ENCODE measurements at regions not wholly inside any gene's neighbourhood (a gene's known extent, or its start where the extent isn't known, plus 50 kb on each side); places are given as distances from the start of the nearest gene placed in this dataset.

- no peak overlapping the region for H3K27ac ChIP-seq (ENCODE audit: insufficient read length, low read depth, low read length)
- no peak overlapping the region for H3K4me2 ChIP-seq (ENCODE audit: insufficient read depth, insufficient read length, low read length)
- H3K36me3 Mint-ChIP-seq (ENCODE audit: insufficient read depth in 1 of 3, low read depth in 3 of 3) = no peaks in the 10 kb centered on the region
- DNase-seq = no peak
- no peaks in the 10 kb centered on the region for H3K79me1 ChIP-seq (ENCODE audit: insufficient read depth, low read depth, low read length, poor library complexity, severe bottlenecking)
- H3K4ac ChIP-seq (ENCODE audit: low read depth, low read length) = no peak overlapping the region
- peaks cover 4% of the 10 kb centered on the region; the same call in 1 of the 2 replicates for H3K4me1 ChIP-seq (ENCODE audit: insufficient read depth, low read length)
- H3K56ac ChIP-seq (ENCODE audit: insufficient read length, low read depth, low read length) = no peak overlapping the region
- no peak overlapping the region for H3K27ac Mint-ChIP-seq
- no peaks in the 10 kb centered on the region for H3K9me3 ChIP-seq (ENCODE audit: control insufficient read depth, low read depth, low read length)
- H3K23ac ChIP-seq (ENCODE audit: insufficient read length, low read depth, low read length) = no peak overlapping the region
- no peak for TF ChIP-seq CTCF (conservative IDR thresholded peaks at IDR 0.05)
- H3K4me3 Mint-ChIP-seq = no peak overlapping the region
- H3K79me2 ChIP-seq (ENCODE audit: insufficient read depth, low read length) = no peaks in the 10 kb centered on the region
- no peak overlapping the region for H2BK12ac ChIP-seq (ENCODE audit: insufficient read length, low read depth, low read length)
- H4K20me1 ChIP-seq (ENCODE audit: control insufficient read depth, insufficient read depth, insufficient read length) = no peaks in the 10 kb centered on the region
- no peak overlapping the region for H4K91ac ChIP-seq (ENCODE audit: insufficient read length, low read depth, low read length)
- no peaks in the 10 kb centered on the region for H3K27me3 Mint-ChIP-seq (ENCODE audit: low read depth)
- no peaks in the 10 kb centered on the region for H3K27me3 ChIP-seq (ENCODE audit: insufficient read depth, low read length)
- H2BK5ac ChIP-seq (ENCODE audit: insufficient read length, low read length) = no peak overlapping the region
- no peak overlapping the region for H2BK120ac ChIP-seq (ENCODE audit: low read depth, low read length, poor library complexity, severe bottlenecking)
- no peak overlapping the region for H3K14ac ChIP-seq (ENCODE audit: insufficient read depth, low read length)
- no peak overlapping the region for H3K9ac ChIP-seq (ENCODE audit: extremely low read depth, insufficient read length, low read length)
- no peak overlapping the region for H2AFZ ChIP-seq (ENCODE audit: low read length)
- H3K9me3 Mint-ChIP-seq = no peaks in the 10 kb centered on the region
- H4K5ac ChIP-seq (ENCODE audit: insufficient read length, low read depth, low read length) = no peak overlapping the region
- WGBS (ENCODE audit: extremely low coverage, insufficient read length, low lambda C conversion rate) = no CpG with 5 or more reads among the region's 3 CpGs
- H2BK20ac ChIP-seq (ENCODE audit: low read depth, low read length, poor library complexity, severe bottlenecking) = no peak overlapping the region
- H4K8ac ChIP-seq (replicated peaks; ENCODE audit: insufficient read length, low read depth, low read length) = no peak overlapping the region
- H3K4me1 Mint-ChIP-seq = peaks cover 16 to 22% of the 10 kb centered on the region in 2 experiments
- H3T11ph ChIP-seq (ENCODE audit: low read length) = no peak overlapping the region
- no peak overlapping the region for H2BK15ac ChIP-seq (ENCODE audit: low read depth, low read length)
- no peak overlapping the region for H2AK5ac ChIP-seq (ENCODE audit: insufficient read length, low read length)
- H3K23me2 ChIP-seq (ENCODE audit: insufficient read length, low read depth, low read length, poor library complexity, severe bottlenecking) = no peaks in the 10 kb centered on the region
- H3K18ac ChIP-seq (ENCODE audit: insufficient read length, low read depth, low read length) = no peak overlapping the region
Observed at GRCh38 chr13:107845911-107846310, 369.4 kb downstream of the LIG4 start.

Data from H9 (cell line).